ENCODE measurements at regions not wholly inside any gene's neighbourhood (a gene's known extent, or its start where the extent isn't known, plus 50 kb on each side); places are given as distances from the start of the nearest gene placed in this dataset.

GRCh38 chr4:146023334-146023967 lies 84.8 kb upstream of the ZNF827 start:
- no peak for TF ChIP-seq REST (IDR thresholded peaks at IDR 0.05; ENCODE audit: borderline replicate concordance)
- TF ChIP-seq CTCF (IDR thresholded peaks at IDR 0.05; ENCODE audit: poor library complexity, severe bottlenecking): no peak
- no peak for TF ChIP-seq EP300 (conservative IDR thresholded peaks at IDR 0.05; ENCODE audit: poor library complexity, severe bottlenecking)
- no peak for TF ChIP-seq EZH2 (IDR thresholded peaks at IDR 0.05; ENCODE audit: borderline replicate concordance, insufficient read depth, low read length, poor library complexity, severe bottlenecking)
